ENCODE measurements at regions not wholly inside any gene's neighbourhood (a gene's known extent, or its start where the extent isn't known, plus 50 kb on each side); places are given as distances from the start of the nearest gene placed in this dataset.
A peak's percentile ranks its signal among the peaks of the same experiment; 100 is the strongest.

- TF ChIP-seq CTCF (IDR thresholded peaks at IDR 0.05), result no peak
- DNase-seq (no peak), ATAC-seq (no peak)
- intact Hi-C loops (cut with DNase I), result loop anchor here in 6 of 10 donors (2.0 to 10.0 kb wide), 7 partner anchors 105 to 355 kb away; partner anchors contain the start of gene MAP3K1 (in 5 of the 6)
- Histone ChIP-seq H3K9me3 (no peaks in the 10 kb centered on the region), H3K27me3 (no peaks in the 10 kb centered on the region), H3K4me1 (peaks cover 0 to 64% (median 16%) of the 10 kb centered on the region in 9 donors), H3K4me3 (peak overlapping the region in 2 of 10 donors; percentile 60 to 66), H3K27ac (peak overlapping the region in 9 of 10 donors; percentile 86 to 99 (median 96)), H3K36me3 (no peaks in the 10 kb centered on the region)
- 39% methylated on average over 9 of the region's 9 CpGs for WGBS, 2 donors
Measured at GRCh38 chr5:56479696-56480077, 246.6 kb upstream of the ANKRD55 start.

- Histone ChIP-seq H3K9me3 (no peaks in the 10 kb centered on the region), H3K27me3 (no peaks in the 10 kb centered on the region), H3K4me1 (peaks cover 0 to 64% (median 16%) of the 10 kb centered on the region in 9 donors), H3K36me3 (no peaks in the 10 kb centered on the region), H3K4me3 (no peak overlapping the region), H3K27ac (peak overlapping the region in 7 of 10 donors; percentile 86 to 99 (median 96))
- intact Hi-C loops (cut with DNase I), result loop anchor here in 2 of 10 donors (10.0 kb wide), 1 partner anchor 204 kb away; no protein-coding TSS in a partner anchor
- 80 to 86% methylated on average over 3 of the region's 3 CpGs for WGBS, 2 donors
- no peak for DNase-seq
- no peak for ATAC-seq
- TF ChIP-seq CTCF (IDR thresholded peaks at IDR 0.05), result no peak
Measured at GRCh38 chr5:56479126-56479525, 246.0 kb upstream of the ANKRD55 start.

GRCh38 chr5:56478062-56478461, 244.9 kb upstream of the ANKRD55 start:
- intact Hi-C loops (cut with DNase I), result loop anchor here in 2 of 10 donors (10.0 kb wide), 1 partner anchor 203 kb away; no protein-coding TSS in a partner anchor
- Histone ChIP-seq H3K27ac (no peak overlapping the region), H3K36me3 (no peaks in the 10 kb centered on the region), H3K4me3 (no peak overlapping the region), H3K27me3 (no peaks in the 10 kb centered on the region), H3K9me3 (no peaks in the 10 kb centered on the region), H3K4me1 (peaks cover 0 to 61% (median 16%) of the 10 kb centered on the region in 9 donors)
- 97 to 98% methylated on average over 3 of the region's 3 CpGs for WGBS, 2 donors
- TF ChIP-seq CTCF (IDR thresholded peaks at IDR 0.05), result no peak
- DNase-seq (no peak), ATAC-seq (no peak)

GRCh38 chr5:56476487-56476856, 243.3 kb upstream of the ANKRD55 start:
- Histone ChIP-seq H3K9me3 (no peaks in the 10 kb centered on the region), H3K27me3 (no peaks in the 10 kb centered on the region), H3K4me3 (no peak overlapping the region), H3K27ac (no peak overlapping the region), H3K36me3 (no peaks in the 10 kb centered on the region), H3K4me1 (peaks cover 0 to 45% (median 15%) of the 10 kb centered on the region in 9 donors)
- DNase-seq (no peak), ATAC-seq (no peak)
- intact Hi-C loops (cut with DNase I), result loop anchor here in 2 of 10 donors (10.0 kb wide), 1 partner anchor 202 kb away; no protein-coding TSS in a partner anchor
- no peak for TF ChIP-seq CTCF (IDR thresholded peaks at IDR 0.05)
- 84 to 87% methylated on average over 5 of the region's 5 CpGs for WGBS, 2 donors

Data from heart right ventricle (tissue), 16 donors.